NCI-H524 (cell line): ENCODE measurements at regions not wholly inside any gene's neighbourhood (a gene's known extent, or its start where the extent isn't known, plus 50 kb on each side); places are given as distances from the start of the nearest gene placed in this dataset.
A peak's percentile ranks its signal among the peaks of the same experiment; 100 is the strongest.

Experiments used
- DNase-seq, 2 experiments: peaks; one replicate each; lab custom pipeline; 2025; lab: John Stamatoyannopoulos, UW

DNA sequence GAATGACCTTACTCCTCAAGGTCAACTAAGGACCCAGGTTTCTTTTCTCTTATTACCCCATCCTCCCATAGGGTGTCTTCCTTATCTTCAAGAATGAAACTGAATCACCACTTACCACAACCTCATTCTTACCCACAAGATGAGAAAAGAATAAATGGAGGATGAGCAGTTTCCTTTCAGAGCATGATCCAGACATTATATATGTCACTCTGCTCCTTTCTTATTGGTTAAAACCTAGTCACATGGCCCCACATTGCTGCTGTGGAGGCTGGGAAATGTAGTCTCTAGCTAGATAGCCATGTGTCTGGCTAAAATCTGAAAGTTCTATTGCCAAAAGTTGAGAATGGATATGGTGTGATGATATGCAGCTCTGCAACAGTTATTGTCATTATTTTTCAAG lies 62.4 kb upstream of the RAI2 start:
- DNase-seq, result peak in 1 of 2 experiments; percentile 5

DNA sequence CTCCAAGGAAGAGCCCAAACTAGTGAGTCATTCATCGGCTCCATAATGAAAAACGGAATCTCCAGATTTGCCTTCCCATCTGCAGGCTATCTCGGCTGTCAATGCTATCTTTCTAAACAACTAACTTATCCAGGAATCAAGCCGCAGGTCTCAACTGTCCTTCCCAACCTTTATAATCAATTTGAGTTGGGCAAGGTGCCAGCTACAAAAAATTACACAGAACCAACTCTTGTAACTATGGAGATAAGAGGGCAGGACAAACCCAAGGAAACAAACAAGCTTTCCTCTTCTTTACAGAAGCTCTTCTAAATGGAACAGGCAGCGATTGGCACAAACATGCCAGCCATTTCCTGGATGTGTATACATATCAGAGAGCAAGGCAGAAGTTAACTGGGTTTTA lies 61.2 kb upstream of the RAI2 start:
- no peak for DNase-seq

DNA sequence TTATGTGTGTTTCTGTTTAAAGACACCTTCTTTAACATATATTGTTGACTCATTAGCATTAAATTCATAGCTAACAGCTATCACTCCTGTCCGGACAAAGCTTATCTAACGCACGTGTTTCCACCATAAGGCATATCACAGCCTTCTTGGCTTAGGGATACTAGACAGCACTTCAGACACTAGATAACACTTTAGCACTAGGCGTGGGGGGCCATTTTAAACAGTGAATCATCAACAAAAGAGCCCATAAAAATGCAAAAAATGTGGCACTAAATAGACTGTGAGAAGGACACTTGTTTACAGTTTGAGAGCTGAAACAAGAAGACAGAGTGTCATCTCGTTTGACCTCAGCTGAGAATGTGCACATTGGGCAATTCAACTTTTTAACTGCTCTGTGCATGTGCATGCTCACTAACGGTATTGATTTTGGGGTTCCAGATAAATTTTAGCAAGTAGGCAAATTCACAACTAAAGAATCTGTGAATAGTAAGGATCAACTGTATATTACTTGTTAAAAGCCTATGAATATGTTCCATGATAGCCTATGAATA lies 58.9 kb upstream of the RAI2 start:
- no peak for DNase-seq

DNA sequence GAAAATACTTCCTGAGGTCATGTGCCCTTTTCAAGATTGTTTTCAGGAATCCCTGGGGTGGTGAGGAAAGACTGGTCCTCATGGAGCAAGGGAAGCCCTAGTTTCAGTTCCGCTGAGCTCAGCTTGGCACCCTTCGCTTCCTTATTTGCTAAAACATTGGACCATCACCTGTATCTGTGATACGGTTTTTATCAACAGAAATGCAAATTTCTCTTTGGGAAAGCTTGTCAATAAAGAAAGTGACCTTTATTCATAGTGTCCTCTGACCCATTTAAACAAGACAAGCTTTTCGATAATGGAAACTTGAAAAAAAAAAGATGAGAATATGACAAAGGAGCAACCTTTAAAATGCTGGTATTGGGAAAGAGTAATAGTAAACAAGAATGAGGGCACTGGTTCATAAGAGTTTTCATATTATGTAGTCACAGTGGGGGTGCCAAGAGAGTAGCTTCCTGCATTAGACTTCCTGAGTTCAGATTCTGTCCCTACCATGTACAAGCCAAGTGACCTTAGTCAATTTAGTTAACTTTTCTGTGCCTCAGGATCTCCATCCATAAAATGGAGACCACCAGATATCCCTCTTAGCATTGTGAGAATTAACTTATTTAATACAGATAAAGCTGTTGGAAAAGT lies 57.0 kb upstream of the RAI2 start:
- DNase-seq, result no peak

DNA sequence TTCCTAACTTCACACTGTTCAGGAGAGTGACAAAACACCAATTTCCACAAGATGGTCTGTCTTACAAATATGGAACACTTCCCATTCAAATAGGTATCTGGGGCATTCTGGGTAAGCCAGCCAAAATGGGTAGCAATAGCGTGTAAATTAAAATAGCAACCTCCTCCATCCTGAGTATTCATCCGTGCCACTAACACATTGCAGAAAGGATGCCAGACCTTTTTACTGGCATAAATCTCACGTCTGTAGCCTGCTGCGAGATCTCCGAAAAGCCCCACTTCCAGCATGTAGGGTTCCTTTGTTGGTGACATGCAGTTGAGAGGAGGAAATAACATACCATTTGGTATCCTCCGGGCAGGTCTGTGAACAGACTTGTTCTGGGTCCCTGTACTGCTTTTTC lies 52.7 kb upstream of the RAI2 start:
- no peak for DNase-seq
